SK-N-SH (cell line): ENCODE measurements at regions not wholly inside any gene's neighbourhood (a gene's known extent, or its start where the extent isn't known, plus 50 kb on each side); places are given as distances from the start of the nearest gene placed in this dataset.

ENCODE experiments used
- CTCF ChIA-PET: fragments of 300-600, 350-600 bp; formaldehyde crosslinking; extraction: SDS; loops from one replicate; lab custom pipeline; 2021; lab: Yijun Ruan, JAX
- POLR2A ChIA-PET: fragments of 350-600 bp; sonication (Branson Sonifier 250); formaldehyde crosslinking; extraction: SDS; loops from one replicate; lab custom pipeline; 2020; ENCODE audit warnings: antibody characterized with exemption, inconsistent platforms; lab: Yijun Ruan, JAX
- DNase-seq: peaks from one replicate; pipeline ENCODE4 v3.0.0; 2012
- H2AFZ ChIP-seq: fragments of 200-600 bp; sonication (generic); 2 replicates; pipeline ENCODE4 v1.8.1; 2016; ENCODE audit warnings: antibody characterized with exemption, mild to moderate bottlenecking, low read depth
- H3F3A ChIP-seq: fragments of 200-600 bp; sonication (generic); replicated peaks from 2 replicates; pipeline ENCODE3; 2016; ENCODE audit warnings: antibody characterized with exemption, mild to moderate bottlenecking; ENCODE audit not compliant: insufficient read depth
- H3K27ac ChIP-seq, 2 experiments: fragments of 200-500 bp in 1 of 2; fragments of 200-600 bp in 1 of 2; sonication (Bioruptor generic) in 1 of 2; sonication (generic), shearing (Covaris generic) in 1 of 2; 2 replicates each; pipeline versions ENCODE4 v1.5.1 to v1.6.1; 2014 to 2016; ENCODE audit warnings: low read depth in 2 of 2, inconsistent platforms in 1 of 2, low read length in 1 of 2, mild to moderate bottlenecking in 1 of 2, mixed read lengths in 1 of 2
- H3K27me3 ChIP-seq: fragments of 200-600 bp; sonication (generic), shearing (Covaris generic); 2 replicates; pipeline ENCODE4 v1.6.1; 2016; ENCODE audit warnings: mixed run types; ENCODE audit not compliant: insufficient read depth
- H3K36me3 ChIP-seq, 2 experiments: fragments of 200-500 bp in 1 of 2; fragments of 200-600 bp in 1 of 2; sonication (Bioruptor generic) in 1 of 2; sonication (generic) in 1 of 2; replicated peaks in 1 of 2; 2 replicates each; pipeline versions ENCODE3 to v1.5.1; 2014 to 2016; ENCODE audit warnings: low read length in 1 of 2, mild to moderate bottlenecking in 1 of 2; ENCODE audit not compliant: insufficient read depth in 2 of 2, control insufficient read depth in 1 of 2
- H3K4me1 ChIP-seq, 2 experiments: fragments of 200-500 bp in 1 of 2; fragments of 200-600 bp in 1 of 2; sonication (Bioruptor generic) in 1 of 2; sonication (generic), shearing (Covaris generic) in 1 of 2; 2 replicates each; pipeline versions ENCODE4 v1.5.1 to v1.6.1; 2014 to 2016; ENCODE audit warnings: low read depth in 1 of 2, low read length in 1 of 2, mixed run types in 1 of 2; ENCODE audit not compliant: insufficient read depth in 2 of 2, control insufficient read depth in 1 of 2
- H3K4me2 ChIP-seq: fragments of 200-600 bp; sonication (generic), shearing (Covaris generic); 2 replicates; pipeline ENCODE4 v1.6.1; 2017; ENCODE audit warnings: mixed run types
- H3K4me3 ChIP-seq, 2 experiments: fragments of 200-500 bp in 1 of 2; fragments of 200-600 bp in 1 of 2; sonication (Bioruptor generic) in 1 of 2; sonication (generic), shearing (Covaris generic) in 1 of 2; 2 replicates each; pipeline versions ENCODE4 v1.5.1 to v1.8.1; 2014 to 2016; ENCODE audit warnings: low read depth in 2 of 2, inconsistent platforms in 1 of 2, low read length in 1 of 2, mild to moderate bottlenecking in 1 of 2, mixed read lengths in 1 of 2, moderate library complexity in 1 of 2
- H3K79me2 ChIP-seq: fragments of 200-600 bp; sonication (generic); 2 replicates; pipeline ENCODE4 v1.8.1; 2017; ENCODE audit warnings: mild to moderate bottlenecking; ENCODE audit not compliant: insufficient read depth
- H3K9ac ChIP-seq: fragments of 200-600 bp; sonication (generic); 2 replicates; pipeline ENCODE4 v1.6.1; 2017; ENCODE audit warnings: mixed run types
- H3K9me2 ChIP-seq: fragments of 200-600 bp; sonication (generic); 2 replicates; pipeline ENCODE4 v1.6.1; 2017; ENCODE audit warnings: mixed run types
- H3K9me3 ChIP-seq: fragments of 200-600 bp; sonication (generic); 2 replicates; pipeline ENCODE4 v1.6.1; 2017; ENCODE audit warnings: mixed run types, mild to moderate bottlenecking, moderate library complexity
- H4K20me1 ChIP-seq: fragments of 200-600 bp; sonication (generic); 2 replicates; pipeline ENCODE4 v1.6.1; 2017; ENCODE audit warnings: mild to moderate bottlenecking, mixed run types; ENCODE audit not compliant: insufficient read depth
- CHD2 ChIP-seq: fragments of 150-350 bp; IDR thresholded peaks from 2 replicates; pipeline ENCODE4 v1.6.1; 2018; ENCODE audit warnings: low read length; ENCODE audit not compliant: partially characterized antibody
- EZH2phosphoT487 ChIP-seq: fragments of 200-600 bp; sonication (generic); IDR thresholded peaks from 2 replicates; pipeline ENCODE4 v1.6.1; 2017; ENCODE audit warnings: low read depth, mixed run types, mild to moderate bottlenecking, antibody characterized with exemption, moderate library complexity, borderline replicate concordance
- FOXM1 ChIP-seq: IDR thresholded peaks from 2 replicates; pipeline ENCODE4 v1.4.0; 2012; ENCODE audit warnings: low read depth, mild to moderate bottlenecking
- GABPA ChIP-seq: IDR thresholded peaks from 2 replicates; pipeline ENCODE4 v1.4.0; 2012; ENCODE audit warnings: low read depth, mild to moderate bottlenecking
- JUND ChIP-seq: IDR thresholded peaks from 2 replicates; pipeline ENCODE4 v1.4.0; 2012
- MEF2A ChIP-seq: IDR thresholded peaks from 2 replicates; pipeline ENCODE4 v1.4.0; 2012; ENCODE audit warnings: low read depth, borderline replicate concordance
- POLR2AphosphoS5 ChIP-seq: IDR thresholded peaks from 2 replicates; pipeline ENCODE4 v1.6.1; 2012; ENCODE audit warnings: low read depth, low read length
- RCOR1 ChIP-seq: fragments of 150-350 bp; IDR thresholded peaks from 2 replicates; pipeline ENCODE4 v1.6.1; 2017; ENCODE audit warnings: antibody characterized with exemption, low read length
- RXRA ChIP-seq: IDR thresholded peaks from 2 replicates; pipeline ENCODE4 v1.4.0; 2012; ENCODE audit warnings: low read depth, mild to moderate bottlenecking, borderline replicate concordance
- SIN3A ChIP-seq: IDR thresholded peaks from 2 replicates; pipeline ENCODE4 v1.6.1; 2012; ENCODE audit warnings: low read depth, mild to moderate bottlenecking, low read length, moderate library complexity, borderline replicate concordance
- YY1 ChIP-seq: IDR thresholded peaks from 2 replicates; pipeline ENCODE4 v1.4.0; 2012; ENCODE audit warnings: low read depth, mild to moderate bottlenecking
- WGBS: methylation state at CpG from one replicate; pipeline ENCODE4 v1.1.6; 2017; ENCODE audit warnings: low lambda C conversion rate; 5-methylcytosine and 5-hydroxymethylcytosine counted together
- TF ChIP-seq, protein P1 (sequence below): fragments of 200-600 bp; sonication (generic); IDR thresholded peaks from 2 replicates; pipeline ENCODE4 v1.6.1; 2017; ENCODE audit warnings: antibody characterized with exemption, mild to moderate bottlenecking, moderate library complexity
- TF ChIP-seq, protein P2 (sequence below): IDR thresholded peaks from 2 replicates; pipeline ENCODE4 v1.4.0; 2012; ENCODE audit warnings: low read depth
- TF ChIP-seq, protein P3 (sequence below): fragments of 150-350 bp; IDR thresholded peaks from 2 replicates; pipeline ENCODE4 v1.6.1; 2017; ENCODE audit warnings: antibody characterized with exemption, low read length, low read depth, borderline replicate concordance
- TF ChIP-seq, protein P4 (sequence below): IDR thresholded peaks from 2 replicates; pipeline ENCODE4; 2012

DNA sequence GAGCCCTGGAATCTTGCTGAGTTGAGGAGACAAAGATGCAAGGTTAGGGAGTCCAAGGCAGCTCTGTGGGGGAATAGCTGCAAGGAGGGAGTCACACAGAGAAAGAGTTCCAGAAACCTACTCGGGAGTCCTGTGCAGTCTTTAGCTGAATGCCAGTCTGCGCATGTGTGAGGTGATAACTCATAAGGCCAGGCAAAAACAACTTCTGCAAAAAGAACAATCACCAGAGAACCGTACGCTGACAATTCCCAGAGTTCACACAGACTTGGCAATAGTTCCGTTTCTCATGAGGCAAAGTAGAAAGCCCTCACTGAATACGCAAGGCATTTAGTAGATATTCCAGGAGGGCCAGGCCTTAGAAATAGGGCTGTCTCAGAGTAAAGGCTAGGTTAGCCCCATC is 135.2 kb upstream of the TAB2 start:
- H3K4me3 ChIP-seq = no peak overlapping the region
- H3K4me1 ChIP-seq = no peaks in the 10 kb centered on the region
- H3K9me2 ChIP-seq = no peaks in the 10 kb centered on the region
- H2AFZ ChIP-seq = no peak overlapping the region
- H3K9me3 ChIP-seq = no peaks in the 10 kb centered on the region; the same call in 1 of the 2 replicates
- H3K36me3 ChIP-seq = no peaks in the 10 kb centered on the region
- H3K9ac ChIP-seq = no peak overlapping the region
- H3F3A ChIP-seq = no peaks in the 10 kb centered on the region
- no peak overlapping the region for H3K27ac ChIP-seq
- no peaks in the 10 kb centered on the region for H4K20me1 ChIP-seq
- 94% methylated on average over 6 of the region's 6 CpGs for WGBS
- H3K79me2 ChIP-seq = no peaks in the 10 kb centered on the region
- TF ChIP-seq CHD2 (no peak), SIN3A (no peak), RCOR1 (no peak), MEF2A (no peak), POLR2AphosphoS5 (no peak), GABPA (no peak)
- CTCF ChIA-PET = no interaction called here
- POLR2A ChIA-PET = no interaction called here
- no peak for DNase-seq
- H3K27me3 ChIP-seq = no peaks in the 10 kb centered on the region
- H3K4me2 ChIP-seq = no peak overlapping the region

- TF ChIP-seq RXRA (no peak), SIN3A (no peak), YY1 (no peak), FOXM1 (no peak), JUND (no peak), EZH2phosphoT487 (no peak)
- TF ChIP-seq, protein P1, sequence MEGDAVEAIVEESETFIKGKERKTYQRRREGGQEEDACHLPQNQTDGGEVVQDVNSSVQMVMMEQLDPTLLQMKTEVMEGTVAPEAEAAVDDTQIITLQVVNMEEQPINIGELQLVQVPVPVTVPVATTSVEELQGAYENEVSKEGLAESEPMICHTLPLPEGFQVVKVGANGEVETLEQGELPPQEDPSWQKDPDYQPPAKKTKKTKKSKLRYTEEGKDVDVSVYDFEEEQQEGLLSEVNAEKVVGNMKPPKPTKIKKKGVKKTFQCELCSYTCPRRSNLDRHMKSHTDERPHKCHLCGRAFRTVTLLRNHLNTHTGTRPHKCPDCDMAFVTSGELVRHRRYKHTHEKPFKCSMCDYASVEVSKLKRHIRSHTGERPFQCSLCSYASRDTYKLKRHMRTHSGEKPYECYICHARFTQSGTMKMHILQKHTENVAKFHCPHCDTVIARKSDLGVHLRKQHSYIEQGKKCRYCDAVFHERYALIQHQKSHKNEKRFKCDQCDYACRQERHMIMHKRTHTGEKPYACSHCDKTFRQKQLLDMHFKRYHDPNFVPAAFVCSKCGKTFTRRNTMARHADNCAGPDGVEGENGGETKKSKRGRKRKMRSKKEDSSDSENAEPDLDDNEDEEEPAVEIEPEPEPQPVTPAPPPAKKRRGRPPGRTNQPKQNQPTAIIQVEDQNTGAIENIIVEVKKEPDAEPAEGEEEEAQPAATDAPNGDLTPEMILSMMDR = no peak
- TF ChIP-seq, protein P2, sequence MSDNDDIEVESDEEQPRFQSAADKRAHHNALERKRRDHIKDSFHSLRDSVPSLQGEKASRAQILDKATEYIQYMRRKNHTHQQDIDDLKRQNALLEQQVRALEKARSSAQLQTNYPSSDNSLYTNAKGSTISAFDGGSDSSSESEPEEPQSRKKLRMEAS = no peak
- TF ChIP-seq, protein P3, sequence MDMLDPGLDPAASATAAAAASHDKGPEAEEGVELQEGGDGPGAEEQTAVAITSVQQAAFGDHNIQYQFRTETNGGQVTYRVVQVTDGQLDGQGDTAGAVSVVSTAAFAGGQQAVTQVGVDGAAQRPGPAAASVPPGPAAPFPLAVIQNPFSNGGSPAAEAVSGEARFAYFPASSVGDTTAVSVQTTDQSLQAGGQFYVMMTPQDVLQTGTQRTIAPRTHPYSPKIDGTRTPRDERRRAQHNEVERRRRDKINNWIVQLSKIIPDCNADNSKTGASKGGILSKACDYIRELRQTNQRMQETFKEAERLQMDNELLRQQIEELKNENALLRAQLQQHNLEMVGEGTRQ = no peak
- TF ChIP-seq, protein P4, sequence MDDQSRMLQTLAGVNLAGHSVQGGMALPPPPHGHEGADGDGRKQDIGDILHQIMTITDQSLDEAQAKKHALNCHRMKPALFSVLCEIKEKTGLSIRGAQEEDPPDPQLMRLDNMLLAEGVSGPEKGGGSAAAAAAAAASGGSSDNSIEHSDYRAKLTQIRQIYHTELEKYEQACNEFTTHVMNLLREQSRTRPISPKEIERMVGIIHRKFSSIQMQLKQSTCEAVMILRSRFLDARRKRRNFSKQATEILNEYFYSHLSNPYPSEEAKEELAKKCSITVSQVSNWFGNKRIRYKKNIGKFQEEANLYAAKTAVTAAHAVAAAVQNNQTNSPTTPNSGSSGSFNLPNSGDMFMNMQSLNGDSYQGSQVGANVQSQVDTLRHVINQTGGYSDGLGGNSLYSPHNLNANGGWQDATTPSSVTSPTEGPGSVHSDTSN = no peak
- DNase-seq = no peak
- Histone ChIP-seq H3K27ac (no peak overlapping the region), H3K4me3 (no peak overlapping the region), H4K20me1 (no peaks in the 10 kb centered on the region), H3K4me2 (no peak overlapping the region), H3K9ac (no peak overlapping the region), H3K27me3 (no peaks in the 10 kb centered on the region), H3K9me3 (no peaks in the 10 kb centered on the region; the same call in 1 of the 2 replicates), H2AFZ (no peak overlapping the region), H3K4me1 (no peaks in the 10 kb centered on the region), H3K36me3 (no peaks in the 10 kb centered on the region), H3K79me2 (no peaks in the 10 kb centered on the region), H3K9me2 (no peaks in the 10 kb centered on the region), H3F3A (no peaks in the 10 kb centered on the region)
- ChIA-PET CTCF (no interaction called here), POLR2A (no interaction called here)
- 90% methylated on average over 2 of the region's 2 CpGs for WGBS
Measured at GRCh38 chr6:149184523-149184922, 133.0 kb upstream of the TAB2 start.
